GM23338 (cell line): ENCODE measurements at regions not wholly inside any gene's neighbourhood (a gene's known extent, or its start where the extent isn't known, plus 50 kb on each side); places are given as distances from the start of the nearest gene placed in this dataset.

Experiments
- ATAC-seq: fragments of 200-7000 bp; cut with Tn5 transposase; 3 replicates; pipeline ENCODE4 v1.9.1; 2020
- DNase-seq: peaks from one replicate; pipeline ENCODE4 v3.0.0-alpha.2; 2015; ENCODE audit warnings: low spot score
- H2AFZ ChIP-seq: fragments of 200-600 bp; sonication (generic); 2 replicates; pipeline ENCODE4 v1.8.0; 2016; ENCODE audit warnings: antibody characterized with exemption, mild to moderate bottlenecking, moderate library complexity
- H3F3A ChIP-seq: fragments of 200-600 bp; sonication (generic); replicated peaks from 2 replicates; pipeline ENCODE4 v1.8.0; 2017; ENCODE audit warnings: antibody characterized with exemption, mixed run types, low read depth
- H3K27ac ChIP-seq: fragments of 200-600 bp; sonication (generic); 2 replicates; pipeline ENCODE4 v1.6.1; 2016; ENCODE audit warnings: low read depth
- H3K27me3 ChIP-seq: fragments of 200-600 bp; sonication (generic); 2 replicates; pipeline ENCODE4 v1.8.0; 2016; ENCODE audit warnings: mild to moderate bottlenecking, mixed run types, moderate library complexity; ENCODE audit not compliant: insufficient read depth
- H3K36me3 ChIP-seq: fragments of 200-600 bp; sonication (generic); 2 replicates; pipeline ENCODE4 v1.8.0; 2016; ENCODE audit warnings: mild to moderate bottlenecking; ENCODE audit not compliant: insufficient read depth
- H3K4me1 ChIP-seq: fragments of 200-600 bp; sonication (generic); 2 replicates; pipeline ENCODE4 v1.8.0; 2016; ENCODE audit warnings: mild to moderate bottlenecking, moderate library complexity; ENCODE audit not compliant: insufficient read depth
- H3K4me2 ChIP-seq: fragments of 200-600 bp; sonication (generic); 2 replicates; pipeline ENCODE4 v1.7.1; 2017; ENCODE audit warnings: mixed run types
- H3K4me3 ChIP-seq: fragments of 200-600 bp; sonication (generic); 2 replicates; pipeline ENCODE4 v1.6.1; 2016; ENCODE audit warnings: mixed run types
- H3K79me2 ChIP-seq: fragments of 200-600 bp; sonication (generic); replicated peaks from 2 replicates; pipeline ENCODE4 v1.8.0; 2017; ENCODE audit warnings: mild to moderate bottlenecking; ENCODE audit not compliant: insufficient read depth
- H3K9me2 ChIP-seq: fragments of 200-600 bp; sonication (generic); 2 replicates; pipeline ENCODE4 v1.8.0; 2017; ENCODE audit not compliant: insufficient read depth
- H4K20me1 ChIP-seq: fragments of 200-600 bp; sonication (generic); replicated peaks from 2 replicates; pipeline ENCODE4 v1.8.0; 2017; ENCODE audit warnings: mild to moderate bottlenecking; ENCODE audit not compliant: insufficient read depth
- H3K27ac Mint-ChIP-seq: 2 replicates; pipeline ENCODE4 v1.8.0; 2020; ENCODE audit warnings: inconsistent platforms, mild to moderate bottlenecking, moderate library complexity, mixed read lengths
- H3K27me3 Mint-ChIP-seq: 3 replicates; pipeline ENCODE4 v1.8.0; 2022; ENCODE audit warnings: low read depth, mild to moderate bottlenecking, moderate library complexity, mixed read lengths, inconsistent platforms; ENCODE audit not compliant: insufficient read depth, poor library complexity
- H3K36me3 Mint-ChIP-seq: 3 replicates; pipeline ENCODE4 v1.8.0; 2021; ENCODE audit warnings: low read depth, mild to moderate bottlenecking, inconsistent platforms, moderate library complexity, mixed read lengths
- H3K4me1 Mint-ChIP-seq: 3 replicates; pipeline ENCODE4 v1.8.0; 2020; ENCODE audit warnings: mild to moderate bottlenecking, inconsistent platforms, mixed read lengths
- H3K4me3 Mint-ChIP-seq: 3 replicates; pipeline ENCODE4 v1.8.0; 2021; ENCODE audit warnings: moderate library complexity, mild to moderate bottlenecking, inconsistent platforms, mixed read lengths
- H3K9me3 Mint-ChIP-seq: 3 replicates; pipeline ENCODE4 v1.8.0; 2020; ENCODE audit warnings: moderate library complexity, mild to moderate bottlenecking, inconsistent platforms, mixed read lengths
- CREB1 ChIP-seq: fragments of 250-450 bp; sonication (Bioruptor Pico); IDR thresholded peaks from 2 replicates; pipeline ENCODE4 v1.5.0; 2020; ENCODE audit warnings: low read depth, mild to moderate bottlenecking, moderate library complexity
- CTCF ChIP-seq, 2 experiments: fragments of 200-600 bp in 1 of 2; sonication (generic) in 1 of 2; conservative IDR thresholded peaks; 2 replicates each; pipeline versions ENCODE4 v1.5.1 to v1.6.1; 2016 to 2017; ENCODE audit warnings: antibody characterized with exemption in 2 of 2, low read depth in 2 of 2, mild to moderate bottlenecking in 2 of 2, moderate library complexity in 1 of 2
- EZH2 ChIP-seq: fragments of 200-600 bp; sonication (generic); IDR thresholded peaks from one replicate; pipeline ENCODE4 v1.8.0; 2017; ENCODE audit warnings: antibody characterized with exemption, mild to moderate bottlenecking, low read depth; ENCODE audit not compliant: unreplicated experiment
- EZH2phosphoT487 ChIP-seq: fragments of 200-600 bp; sonication (generic); IDR thresholded peaks from one replicate; pipeline ENCODE4 v1.8.1; 2018; ENCODE audit warnings: antibody characterized with exemption; ENCODE audit not compliant: unreplicated experiment
- JUNB ChIP-seq: IDR thresholded peaks from one replicate; pipeline ENCODE4 v1.6.1; 2016; ENCODE audit warnings: antibody characterized with exemption; ENCODE audit not compliant: unreplicated experiment
- NANOG ChIP-seq: IDR thresholded peaks from 2 replicates; pipeline ENCODE4 v1.6.1; 2016; ENCODE audit warnings: antibody characterized with exemption, borderline replicate concordance
- POLR2AphosphoS5 ChIP-seq: IDR thresholded peaks from 2 replicates; pipeline ENCODE4 v1.6.1; 2016; ENCODE audit warnings: antibody characterized with exemption, low read depth
- REST ChIP-seq: IDR thresholded peaks from one replicate; pipeline ENCODE4 v1.6.1; 2018; ENCODE audit warnings: antibody characterized with exemption; ENCODE audit not compliant: unreplicated experiment
- STAT1 ChIP-seq: IDR thresholded peaks from one replicate; pipeline ENCODE4 v1.6.1; 2016; ENCODE audit warnings: antibody characterized with exemption; ENCODE audit not compliant: unreplicated experiment
- ZNF114 ChIP-seq: fragments of 250-450 bp; sonication (Bioruptor Pico); IDR thresholded peaks from 2 replicates; pipeline ENCODE4 v1.5.0; 2020; ENCODE audit warnings: mild to moderate bottlenecking, moderate library complexity
- ZNF331 ChIP-seq: fragments of 250-450 bp; sonication (Bioruptor Pico); IDR thresholded peaks from 2 replicates; pipeline ENCODE4 v1.5.0; 2020; ENCODE audit warnings: low read depth, mild to moderate bottlenecking, moderate library complexity
- TF ChIP-seq, protein P1 (sequence below): fragments of 250-450 bp; sonication (Bioruptor Pico); IDR thresholded peaks from 2 replicates; pipeline ENCODE4 v1.5.0; 2020; ENCODE audit warnings: mild to moderate bottlenecking, moderate library complexity
- TF ChIP-seq, protein P2 (sequence below): IDR thresholded peaks from 2 replicates; pipeline ENCODE4 v1.6.1; 2016; ENCODE audit warnings: antibody characterized with exemption

DNA sequence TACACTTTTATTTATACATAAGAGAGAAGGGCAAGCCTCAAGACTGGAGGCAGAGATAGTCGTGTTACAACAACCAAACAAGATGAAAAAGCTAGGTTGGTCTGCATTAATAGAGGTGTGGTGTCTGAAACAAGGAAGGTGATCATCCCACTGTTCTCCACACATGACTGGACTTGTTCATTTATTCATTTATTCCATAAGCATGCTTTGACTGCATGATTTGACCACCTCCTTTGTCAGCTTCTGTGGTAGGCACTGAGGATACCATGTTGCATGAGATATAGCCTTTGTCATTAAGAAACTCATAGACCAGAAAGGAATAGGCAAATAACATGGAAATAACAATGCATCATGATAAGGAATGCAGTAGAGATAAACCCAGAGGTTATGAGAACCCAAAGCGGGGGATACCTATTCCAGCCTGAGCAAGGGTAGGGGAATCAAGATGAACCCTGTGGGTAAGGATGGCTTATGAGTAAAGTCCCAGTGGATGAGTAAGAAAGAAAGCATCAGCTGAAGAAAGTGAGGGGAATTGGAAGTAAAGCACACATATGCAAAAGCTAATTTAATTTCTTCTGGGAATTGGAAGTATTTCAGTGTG, 173.7 kb upstream of the FGGY start:
- H3K27ac Mint-ChIP-seq, result 0 out of 2 replicates have a peak overlapping the region, but pooled peaks have one; percentile 65
- no peak overlapping the region for H3K4me2 ChIP-seq

More for the DNA sequence above, 173.7 kb upstream of the FGGY start:
- TF ChIP-seq REST, result no peak
- no peak for TF ChIP-seq JUNB
- TF ChIP-seq EZH2, result no peak
- no peak for TF ChIP-seq CTCF (conservative IDR thresholded peaks at IDR 0.05; ENCODE audit: low read depth in 2 of 2)
- no peak for TF ChIP-seq CREB1 (CRISPR knock-in tag)
- no peak for TF ChIP-seq EZH2phosphoT487
- no peak for TF ChIP-seq NANOG
- no peak for TF ChIP-seq POLR2AphosphoS5
- TF ChIP-seq ZNF114 (CRISPR knock-in tag), result no peak
- TF ChIP-seq STAT1, result no peak
- TF ChIP-seq, protein P1, sequence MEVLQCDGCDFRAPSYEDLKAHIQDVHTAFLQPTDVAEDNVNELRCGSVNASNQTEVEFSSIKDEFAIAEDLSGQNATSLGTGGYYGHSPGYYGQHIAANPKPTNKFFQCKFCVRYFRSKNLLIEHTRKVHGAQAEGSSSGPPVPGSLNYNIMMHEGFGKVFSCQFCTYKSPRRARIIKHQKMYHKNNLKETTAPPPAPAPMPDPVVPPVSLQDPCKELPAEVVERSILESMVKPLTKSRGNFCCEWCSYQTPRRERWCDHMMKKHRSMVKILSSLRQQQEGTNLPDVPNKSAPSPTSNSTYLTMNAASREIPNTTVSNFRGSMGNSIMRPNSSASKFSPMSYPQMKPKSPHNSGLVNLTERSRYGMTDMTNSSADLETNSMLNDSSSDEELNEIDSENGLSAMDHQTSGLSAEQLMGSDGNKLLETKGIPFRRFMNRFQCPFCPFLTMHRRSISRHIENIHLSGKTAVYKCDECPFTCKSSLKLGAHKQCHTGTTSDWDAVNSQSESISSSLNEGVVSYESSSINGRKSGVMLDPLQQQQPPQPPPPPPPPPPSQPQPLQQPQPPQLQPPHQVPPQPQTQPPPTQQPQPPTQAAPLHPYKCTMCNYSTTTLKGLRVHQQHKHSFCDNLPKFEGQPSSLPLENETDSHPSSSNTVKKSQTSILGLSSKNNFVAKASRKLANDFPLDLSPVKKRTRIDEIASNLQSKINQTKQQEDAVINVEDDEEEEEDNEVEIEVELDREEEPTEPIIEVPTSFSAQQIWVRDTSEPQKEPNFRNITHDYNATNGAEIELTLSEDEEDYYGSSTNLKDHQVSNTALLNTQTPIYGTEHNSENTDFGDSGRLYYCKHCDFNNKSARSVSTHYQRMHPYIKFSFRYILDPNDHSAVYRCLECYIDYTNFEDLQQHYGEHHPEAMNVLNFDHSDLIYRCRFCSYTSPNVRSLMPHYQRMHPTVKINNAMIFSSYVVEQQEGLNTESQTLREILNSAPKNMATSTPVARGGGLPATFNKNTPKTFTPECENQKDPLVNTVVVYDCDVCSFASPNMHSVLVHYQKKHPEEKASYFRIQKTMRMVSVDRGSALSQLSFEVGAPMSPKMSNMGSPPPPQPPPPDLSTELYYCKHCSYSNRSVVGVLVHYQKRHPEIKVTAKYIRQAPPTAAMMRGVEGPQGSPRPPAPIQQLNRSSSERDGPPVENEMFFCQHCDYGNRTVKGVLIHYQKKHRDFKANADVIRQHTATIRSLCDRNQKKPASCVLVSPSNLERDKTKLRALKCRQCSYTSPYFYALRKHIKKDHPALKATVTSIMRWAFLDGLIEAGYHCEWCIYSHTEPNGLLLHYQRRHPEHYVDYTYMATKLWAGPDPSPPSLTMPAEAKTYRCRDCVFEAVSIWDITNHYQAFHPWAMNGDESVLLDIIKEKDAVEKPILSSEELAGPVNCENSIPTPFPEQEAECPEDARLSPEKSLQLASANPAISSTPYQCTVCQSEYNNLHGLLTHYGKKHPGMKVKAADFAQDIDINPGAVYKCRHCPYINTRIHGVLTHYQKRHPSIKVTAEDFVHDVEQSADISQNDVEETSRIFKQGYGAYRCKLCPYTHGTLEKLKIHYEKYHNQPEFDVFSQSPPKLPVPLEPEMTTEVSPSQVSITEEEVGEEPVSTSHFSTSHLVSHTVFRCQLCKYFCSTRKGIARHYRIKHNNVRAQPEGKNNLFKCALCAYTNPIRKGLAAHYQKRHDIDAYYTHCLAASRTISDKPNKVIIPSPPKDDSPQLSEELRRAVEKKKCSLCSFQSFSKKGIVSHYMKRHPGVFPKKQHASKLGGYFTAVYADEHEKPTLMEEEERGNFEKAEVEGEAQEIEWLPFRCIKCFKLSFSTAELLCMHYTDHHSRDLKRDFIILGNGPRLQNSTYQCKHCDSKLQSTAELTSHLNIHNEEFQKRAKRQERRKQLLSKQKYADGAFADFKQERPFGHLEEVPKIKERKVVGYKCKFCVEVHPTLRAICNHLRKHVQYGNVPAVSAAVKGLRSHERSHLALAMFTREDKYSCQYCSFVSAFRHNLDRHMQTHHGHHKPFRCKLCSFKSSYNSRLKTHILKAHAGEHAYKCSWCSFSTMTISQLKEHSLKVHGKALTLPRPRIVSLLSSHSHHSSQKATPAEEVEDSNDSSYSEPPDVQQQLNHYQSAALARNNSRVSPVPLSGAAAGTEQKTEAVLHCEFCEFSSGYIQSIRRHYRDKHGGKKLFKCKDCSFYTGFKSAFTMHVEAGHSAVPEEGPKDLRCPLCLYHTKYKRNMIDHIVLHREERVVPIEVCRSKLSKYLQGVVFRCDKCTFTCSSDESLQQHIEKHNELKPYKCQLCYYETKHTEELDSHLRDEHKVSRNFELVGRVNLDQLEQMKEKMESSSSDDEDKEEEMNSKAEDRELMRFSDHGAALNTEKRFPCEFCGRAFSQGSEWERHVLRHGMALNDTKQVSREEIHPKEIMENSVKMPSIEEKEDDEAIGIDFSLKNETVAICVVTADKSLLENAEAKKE (CRISPR knock-in tag), result no peak
- TF ChIP-seq, protein P2, sequence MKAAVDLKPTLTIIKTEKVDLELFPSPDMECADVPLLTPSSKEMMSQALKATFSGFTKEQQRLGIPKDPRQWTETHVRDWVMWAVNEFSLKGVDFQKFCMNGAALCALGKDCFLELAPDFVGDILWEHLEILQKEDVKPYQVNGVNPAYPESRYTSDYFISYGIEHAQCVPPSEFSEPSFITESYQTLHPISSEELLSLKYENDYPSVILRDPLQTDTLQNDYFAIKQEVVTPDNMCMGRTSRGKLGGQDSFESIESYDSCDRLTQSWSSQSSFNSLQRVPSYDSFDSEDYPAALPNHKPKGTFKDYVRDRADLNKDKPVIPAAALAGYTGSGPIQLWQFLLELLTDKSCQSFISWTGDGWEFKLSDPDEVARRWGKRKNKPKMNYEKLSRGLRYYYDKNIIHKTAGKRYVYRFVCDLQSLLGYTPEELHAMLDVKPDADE, result no peak
- no peak for TF ChIP-seq ZNF331 (CRISPR knock-in tag)
- peak overlapping the region; percentile 53; the same call in 1 of the 2 replicates for H2AFZ ChIP-seq
- no peak overlapping the region for H3K4me3 ChIP-seq
- H3K79me2 ChIP-seq, result no peaks in the 10 kb centered on the region
- no peaks in the 10 kb centered on the region for H3K4me1 ChIP-seq
- Mint-ChIP-seq H3K4me3 (no peak overlapping the region), H3K27me3 (peaks cover 2% of the 10 kb centered on the region), H3K9me3 (no peaks in the 10 kb centered on the region; the same call in 1 of the 3 replicates), H3K36me3 (no peaks in the 10 kb centered on the region), H3K4me1 (peaks cover 1% of the 10 kb centered on the region; the same call in 2 of the 3 replicates)
- DNase-seq (no peak), ATAC-seq (no peak)
- H3F3A ChIP-seq, result no peaks in the 10 kb centered on the region
- H3K9me2 ChIP-seq, result 0 out of 2 replicates have a peak, but pooled peaks cover 6% of the 10 kb centered on the region
- no peaks in the 10 kb centered on the region for H3K27me3 ChIP-seq
- no peaks in the 10 kb centered on the region for H4K20me1 ChIP-seq
- 0 out of 2 replicates have a peak, but pooled peaks cover 3% of the 10 kb centered on the region for H3K36me3 ChIP-seq
- no peak overlapping the region for H3K27ac ChIP-seq
